B cell (primary cell): ENCODE measurements at regions not wholly inside any gene's neighbourhood (a gene's known extent, or its start where the extent isn't known, plus 50 kb on each side); places are given as distances from the start of the nearest gene placed in this dataset.

Experiments
- ATAC-seq: fragments of 200-7000 bp; cut with Tn5 transposase; one replicate; pipeline ENCODE4 v1.10.0; 2021; ENCODE audit warnings: low read depth, mild to moderate bottlenecking, moderate number of reproducible peaks, moderate library complexity
- CTCF ChIA-PET: fragments of 350-600 bp; sonication (Branson Sonifier 250); formaldehyde crosslinking; loops from one replicate; lab custom pipeline; 2021; ENCODE audit warnings: antibody characterized with exemption, inconsistent platforms; lab: Charles Lee
- POLR2A ChIA-PET: fragments of 350-600 bp; sonication (Branson Sonifier 250); formaldehyde crosslinking; loops from one replicate; lab custom pipeline; 2021; ENCODE audit warnings: antibody characterized with exemption; lab: Charles Lee
- DNase-seq: peaks from one replicate; pipeline ENCODE4 v3.0.0; 2013
- H2AFZ ChIP-seq: 2 replicates; pipeline ENCODE4 v1.6.1; 2012; ENCODE audit warnings: mild to moderate bottlenecking, low read depth, low read length; ENCODE audit not compliant: insufficient read depth, poor library complexity, severe bottlenecking
- H3K27ac ChIP-seq, 2 donors: 1 replicate in 1 of 2; 2 replicates in 1 of 2; pipeline ENCODE4 v1.5.1; 2012 to 2013; ENCODE audit warnings: low read length in 2 of 2, mild to moderate bottlenecking in 2 of 2, moderate library complexity in 1 of 2
- H3K27me3 ChIP-seq, 4 experiments: fragments of 200-600 bp in 1 of 4; sonication (generic) in 1 of 4; replicated peaks in 1 of 4; 1 replicate in 2 of 4; 2 replicates in 2 of 4; pipeline versions ENCODE4 v1.6.1 to v1.7.0; 2013 to 2016; ENCODE audit warnings: low read length in 3 of 4, mild to moderate bottlenecking in 2 of 4, mixed read lengths in 1 of 4, moderate library complexity in 1 of 4; ENCODE audit not compliant: insufficient read depth in 4 of 4, control insufficient read depth in 3 of 4; ENCODE audit errors: control extremely low read depth in 1 of 4
- H3K36me3 ChIP-seq, 2 experiments: replicated peaks in 1 of 2; 1 replicate in 1 of 2; 2 replicates in 1 of 2; pipeline versions ENCODE4 v1.6.1 to v1.7.1; 2013; ENCODE audit warnings: low read length in 1 of 2; ENCODE audit not compliant: insufficient read depth in 2 of 2, control insufficient read depth in 1 of 2; ENCODE audit errors: control extremely low read depth in 1 of 2, extremely low read depth in 1 of 2
- H3K4me1 ChIP-seq, 2 donors: fragments of 200-600 bp in 1 of 2; sonication (generic) in 1 of 2; 1 replicate in 1 of 2; 2 replicates in 1 of 2; pipeline versions ENCODE4 v1.5.1 to v1.6.1; 2013 to 2017; ENCODE audit warnings: low read length in 2 of 2; ENCODE audit not compliant: control insufficient read depth in 2 of 2, insufficient read depth in 2 of 2
- H3K4me2 ChIP-seq: replicated peaks from 2 replicates; pipeline ENCODE3; 2012; ENCODE audit warnings: mild to moderate bottlenecking, low read depth, low read length; ENCODE audit not compliant: poor library complexity, severe bottlenecking
- H3K4me3 ChIP-seq, 5 experiments: fragments of 200-600 bp in 1 of 5; sonication (generic) in 1 of 5; 1 replicate in 3 of 5; 2 replicates in 2 of 5; pipeline versions ENCODE4 v1.5.1 to v1.7.0; 2011 to 2016; ENCODE audit warnings: low read length in 4 of 5, mild to moderate bottlenecking in 4 of 5, low read depth in 2 of 5, control low read depth in 1 of 5, moderate library complexity in 1 of 5; ENCODE audit not compliant: insufficient read depth in 1 of 5; ENCODE audit errors: control extremely low read depth in 1 of 5, extremely low read depth in 1 of 5
- H3K79me2 ChIP-seq: fragments of 200-600 bp; sonication (generic); one replicate; pipeline ENCODE4 v1.6.0; 2016; ENCODE audit warnings: low read length; ENCODE audit not compliant: control insufficient read depth, insufficient read depth
- H3K9ac ChIP-seq: fragments of 200-600 bp; sonication (generic); 2 replicates; pipeline ENCODE4 v1.6.1; 2017; ENCODE audit warnings: mild to moderate bottlenecking, low read length, moderate library complexity
- H3K9me3 ChIP-seq, 3 donors: one replicate each; pipeline versions ENCODE4 v1.6.1 to v1.7.1; 2013; ENCODE audit warnings: low read length in 2 of 3; ENCODE audit not compliant: control insufficient read depth in 2 of 3, insufficient read depth in 1 of 3; ENCODE audit errors: control extremely low read depth in 1 of 3
- H4K20me1 ChIP-seq: 2 replicates; pipeline ENCODE4 v1.6.0; 2012; ENCODE audit warnings: mild to moderate bottlenecking, low read length; ENCODE audit not compliant: insufficient read depth, control insufficient read depth, poor library complexity, severe bottlenecking
- H3K27ac Mint-ChIP-seq: one replicate; pipeline ENCODE4 v1.8.0; 2021; ENCODE audit warnings: mixed read lengths
- H3K27me3 Mint-ChIP-seq: one replicate; pipeline ENCODE4 v1.8.0; 2021; ENCODE audit warnings: mixed read lengths
- H3K4me1 Mint-ChIP-seq: one replicate; pipeline ENCODE4 v1.8.0; 2021; ENCODE audit warnings: mixed read lengths
- H3K4me3 Mint-ChIP-seq: one replicate; pipeline ENCODE4 v1.8.0; 2021; ENCODE audit warnings: mixed read lengths
- H3K9me3 Mint-ChIP-seq: one replicate; pipeline ENCODE4 v1.8.0; 2022; ENCODE audit warnings: mixed read lengths; ENCODE audit not compliant: insufficient read depth
- CTCF ChIP-seq: fragments of 200-600 bp; IDR thresholded peaks from one replicate; pipeline ENCODE4 v1.8.0; 2022; ENCODE audit warnings: antibody characterized with exemption, mild to moderate bottlenecking
- EZH2 ChIP-seq: IDR thresholded peaks from 2 replicates; pipeline ENCODE4 v1.6.1; 2012; ENCODE audit warnings: borderline replicate concordance, low read depth, mild to moderate bottlenecking, moderate library complexity, low read length; ENCODE audit not compliant: insufficient read depth, poor library complexity, severe bottlenecking
- WGBS: methylation state at CpG from one replicate; pipeline ENCODE4 v1.1.5; 2013; ENCODE audit warnings: missing lambda C conversion rate; ENCODE audit not compliant: insufficient coverage; 5-methylcytosine and 5-hydroxymethylcytosine counted together
- intact Hi-C: fragments of 100-400 bp; cut with micrococcal nuclease; formaldehyde crosslinking; loops from one replicate; pipeline ENCODE4 v1.10.0; 2022

DNA sequence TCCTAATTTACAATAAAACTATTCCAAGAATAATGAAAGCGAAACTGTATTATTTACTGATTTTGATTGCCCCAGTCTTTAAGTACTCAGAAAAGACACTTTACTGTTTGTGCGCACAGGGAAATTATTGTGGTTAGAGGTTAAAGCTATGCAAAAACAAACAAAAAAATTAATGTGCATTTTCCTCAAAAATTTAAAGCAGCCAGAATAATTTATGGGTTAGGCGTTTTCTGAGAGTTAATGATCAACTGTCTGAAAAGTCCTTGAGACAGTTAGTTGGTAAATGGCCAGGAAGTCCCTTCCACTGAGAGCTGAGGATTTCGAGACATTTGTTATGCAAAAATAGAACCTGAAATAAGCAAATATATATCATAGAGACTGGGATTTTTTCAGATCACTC, 143.3 kb downstream of the IRS1 start:
- Histone ChIP-seq H4K20me1 (no peaks in the 10 kb centered on the region), H3K4me2 (no peak overlapping the region), H3K9ac (no peak overlapping the region), H3K27ac (no peak overlapping the region), H3K27me3 (peaks cover 0 to 3% (median 2%) of the 10 kb centered on the region in 4 experiments), H3K9me3 (no peaks in the 10 kb centered on the region), H2AFZ (no peak overlapping the region), H3K79me2 (no peaks in the 10 kb centered on the region), H3K36me3 (no peaks in the 10 kb centered on the region), H3K4me1 (no peaks in the 10 kb centered on the region), H3K4me3 (no peak overlapping the region)
- CTCF ChIA-PET = no interaction called here
- TF ChIP-seq EZH2 = no peak
- TF ChIP-seq CTCF = no peak
- DNase-seq (no peak), ATAC-seq (no peak)
- H3K9me3 Mint-ChIP-seq = no peaks in the 10 kb centered on the region
- POLR2A ChIA-PET = no interaction called here
- no peak overlapping the region for H3K4me3 Mint-ChIP-seq
- H3K4me1 Mint-ChIP-seq = no peaks in the 10 kb centered on the region
- H3K27me3 Mint-ChIP-seq = peaks cover 20% of the 10 kb centered on the region
- no peak overlapping the region for H3K27ac Mint-ChIP-seq
- intact Hi-C loops = no loop called here
- WGBS = no CpG with 5 or more reads among the region's 4 CpGs

DNA sequence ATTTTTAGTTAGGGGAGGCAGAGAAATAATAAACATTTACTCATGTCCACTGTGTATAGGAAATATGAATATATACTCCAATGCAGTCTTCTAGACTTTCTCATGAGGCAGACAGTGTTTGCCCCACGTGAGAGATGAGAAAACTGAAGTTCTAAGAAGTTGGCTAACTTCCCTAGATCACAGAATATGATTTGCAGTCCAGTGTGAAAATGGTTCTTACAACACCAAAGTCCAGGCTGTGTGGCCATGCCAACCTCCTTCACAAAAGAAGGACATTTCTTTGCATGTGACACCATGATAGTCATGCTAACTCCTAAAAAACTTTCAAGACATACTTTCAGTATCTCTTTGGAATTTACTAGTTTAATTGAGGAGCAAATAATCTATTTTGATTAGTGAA, 143.7 kb downstream of the IRS1 start:
- no peak overlapping the region for H3K27ac ChIP-seq
- Mint-ChIP-seq H3K27me3 (peaks cover 24% of the 10 kb centered on the region), H3K4me1 (no peaks in the 10 kb centered on the region), H3K9me3 (no peaks in the 10 kb centered on the region), H3K27ac (no peak overlapping the region), H3K4me3 (no peak overlapping the region)
- H3K4me2 ChIP-seq = no peak overlapping the region
- H2AFZ ChIP-seq = no peak overlapping the region
- no peaks in the 10 kb centered on the region for H3K79me2 ChIP-seq
- H3K9ac ChIP-seq = no peak overlapping the region
- ChIA-PET POLR2A (no interaction called here), CTCF (no interaction called here)
- TF ChIP-seq EZH2 = no peak
- TF ChIP-seq CTCF = no peak
- no peaks in the 10 kb centered on the region for H3K4me1 ChIP-seq
- peaks cover 0 to 7% (median 4%) of the 10 kb centered on the region in 4 experiments for H3K27me3 ChIP-seq
- WGBS = no CpG with 5 or more reads among the region's 1 CpG
- ATAC-seq = no peak
- intact Hi-C loops = no loop called here
- DNase-seq = no peak
- H3K4me3 ChIP-seq = no peak overlapping the region
- H3K9me3 ChIP-seq = no peaks in the 10 kb centered on the region
- no peaks in the 10 kb centered on the region for H3K36me3 ChIP-seq
- H4K20me1 ChIP-seq = no peaks in the 10 kb centered on the region
